ENCODE measurements at regions not wholly inside any gene's neighbourhood (a gene's known extent, or its start where the extent isn't known, plus 50 kb on each side); places are given as distances from the start of the nearest gene placed in this dataset.

DNA sequence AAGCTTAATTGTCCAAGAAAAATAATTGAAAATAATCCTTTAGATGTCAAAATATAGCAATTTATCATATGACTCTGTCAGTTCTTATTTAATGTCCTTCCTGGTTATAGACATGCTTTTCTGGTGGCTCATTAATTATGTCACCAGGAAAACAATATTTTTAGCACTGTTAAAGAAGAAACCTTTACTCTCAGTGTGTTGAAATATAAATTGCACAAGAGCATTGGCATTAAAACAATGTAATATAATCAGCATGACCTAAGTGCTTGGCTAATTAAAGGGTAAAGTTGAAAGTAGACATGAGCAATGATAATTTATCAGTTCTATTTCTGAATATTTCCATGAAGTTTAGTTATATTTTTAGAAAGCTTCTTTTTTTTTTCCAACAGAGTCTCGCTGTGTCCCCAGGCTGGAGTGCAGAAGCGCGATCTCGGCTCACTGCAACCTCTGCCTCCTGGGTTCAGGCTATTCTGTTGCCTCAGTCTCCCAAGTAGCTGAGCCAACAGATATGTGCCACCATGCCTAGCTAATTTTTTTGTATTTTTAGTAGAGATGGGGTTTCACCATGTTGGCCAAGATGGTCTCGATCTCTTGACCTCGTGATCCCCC, 232.3 kb downstream of the JRKL start:
- WGBS, 2 donors: 73 to 80% methylated on average over 6 of the region's 6 CpGs
- intact Hi-C loops (cut with DNase I): no loop called here
- no peak overlapping the region for H3K27ac ChIP-seq
- no peak overlapping the region for H3K4me3 ChIP-seq
- no peaks in the 10 kb centered on the region for H3K36me3 ChIP-seq
- H3K4me1 ChIP-seq: no peaks in the 10 kb centered on the region
- DNase-seq: no peak
- H3K27me3 ChIP-seq: no peaks in the 10 kb centered on the region
- H3K9me3 ChIP-seq: peaks cover 0 to 7% (median 0%) of the 10 kb centered on the region in 3 donors
- TF ChIP-seq, protein P1, sequence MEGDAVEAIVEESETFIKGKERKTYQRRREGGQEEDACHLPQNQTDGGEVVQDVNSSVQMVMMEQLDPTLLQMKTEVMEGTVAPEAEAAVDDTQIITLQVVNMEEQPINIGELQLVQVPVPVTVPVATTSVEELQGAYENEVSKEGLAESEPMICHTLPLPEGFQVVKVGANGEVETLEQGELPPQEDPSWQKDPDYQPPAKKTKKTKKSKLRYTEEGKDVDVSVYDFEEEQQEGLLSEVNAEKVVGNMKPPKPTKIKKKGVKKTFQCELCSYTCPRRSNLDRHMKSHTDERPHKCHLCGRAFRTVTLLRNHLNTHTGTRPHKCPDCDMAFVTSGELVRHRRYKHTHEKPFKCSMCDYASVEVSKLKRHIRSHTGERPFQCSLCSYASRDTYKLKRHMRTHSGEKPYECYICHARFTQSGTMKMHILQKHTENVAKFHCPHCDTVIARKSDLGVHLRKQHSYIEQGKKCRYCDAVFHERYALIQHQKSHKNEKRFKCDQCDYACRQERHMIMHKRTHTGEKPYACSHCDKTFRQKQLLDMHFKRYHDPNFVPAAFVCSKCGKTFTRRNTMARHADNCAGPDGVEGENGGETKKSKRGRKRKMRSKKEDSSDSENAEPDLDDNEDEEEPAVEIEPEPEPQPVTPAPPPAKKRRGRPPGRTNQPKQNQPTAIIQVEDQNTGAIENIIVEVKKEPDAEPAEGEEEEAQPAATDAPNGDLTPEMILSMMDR (IDR thresholded peaks at IDR 0.05): no peak
- TF ChIP-seq POLR2A (IDR thresholded peaks at IDR 0.05): no peak

DNA sequence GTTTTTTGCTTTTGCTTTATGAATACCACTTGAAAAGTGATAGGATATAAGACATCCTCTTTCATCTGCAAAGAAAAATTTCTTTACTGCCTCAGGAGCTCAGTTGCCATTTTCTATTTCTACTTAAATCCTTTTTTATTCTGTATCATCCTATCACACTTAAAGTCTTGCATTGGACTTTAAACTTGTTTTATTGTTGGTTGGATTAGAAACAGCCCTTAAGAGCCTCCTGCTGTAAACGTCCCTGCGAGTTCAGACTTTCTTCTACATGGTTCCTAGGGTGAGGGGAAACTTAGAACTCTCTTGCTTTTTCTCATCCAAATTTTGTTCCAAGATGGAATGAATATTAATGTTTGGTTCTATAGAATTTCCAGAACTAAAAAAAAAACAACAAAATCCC, 234.3 kb downstream of the JRKL start:
- WGBS, 2 donors: 57 to 61% methylated on average over 2 of the region's 2 CpGs
- no peak for TF ChIP-seq POLR2A (IDR thresholded peaks at IDR 0.05)
- TF ChIP-seq, protein P1 (IDR thresholded peaks at IDR 0.05): no peak
- Histone ChIP-seq H3K27me3 (no peaks in the 10 kb centered on the region), H3K36me3 (no peaks in the 10 kb centered on the region), H3K4me1 (no peaks in the 10 kb centered on the region), H3K27ac (no peak overlapping the region), H3K9me3 (peaks cover 0 to 7% (median 0%) of the 10 kb centered on the region in 3 donors), H3K4me3 (no peak overlapping the region)
- DNase-seq: no peak
- intact Hi-C loops (cut with DNase I): no loop called here

DNA sequence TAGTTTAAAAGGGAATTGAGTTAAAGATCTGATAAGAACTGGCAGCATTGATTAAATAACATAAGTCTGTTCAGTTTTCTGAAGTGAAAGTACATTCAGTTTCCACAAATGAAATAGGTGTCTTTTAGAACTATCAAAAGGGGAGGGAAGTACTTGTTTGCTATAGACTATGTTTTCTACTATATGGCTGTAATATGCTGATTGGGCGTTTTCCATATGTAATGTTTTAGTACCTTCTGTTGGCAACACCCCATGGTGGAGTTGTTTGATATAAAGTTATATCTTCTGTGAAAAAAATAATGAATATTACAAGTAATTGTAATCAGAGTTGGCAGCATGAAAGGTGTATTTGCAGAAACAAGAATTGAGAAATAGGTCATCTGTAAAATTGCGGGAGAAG, 237.6 kb downstream of the JRKL start:
- no peaks in the 10 kb centered on the region for H3K4me1 ChIP-seq
- intact Hi-C loops (cut with DNase I): no loop called here
- H3K27ac ChIP-seq: no peak overlapping the region
- 68 to 77% methylated on average over 2 of the region's 2 CpGs for WGBS, 2 donors
- TF ChIP-seq, protein P1 (IDR thresholded peaks at IDR 0.05): no peak
- no peak for TF ChIP-seq POLR2A (IDR thresholded peaks at IDR 0.05)
- no peak overlapping the region for H3K4me3 ChIP-seq
- H3K9me3 ChIP-seq: peaks cover 0 to 7% (median 0%) of the 10 kb centered on the region in 3 donors
- H3K36me3 ChIP-seq: no peaks in the 10 kb centered on the region
- H3K27me3 ChIP-seq: no peaks in the 10 kb centered on the region
- no peak for DNase-seq

DNA sequence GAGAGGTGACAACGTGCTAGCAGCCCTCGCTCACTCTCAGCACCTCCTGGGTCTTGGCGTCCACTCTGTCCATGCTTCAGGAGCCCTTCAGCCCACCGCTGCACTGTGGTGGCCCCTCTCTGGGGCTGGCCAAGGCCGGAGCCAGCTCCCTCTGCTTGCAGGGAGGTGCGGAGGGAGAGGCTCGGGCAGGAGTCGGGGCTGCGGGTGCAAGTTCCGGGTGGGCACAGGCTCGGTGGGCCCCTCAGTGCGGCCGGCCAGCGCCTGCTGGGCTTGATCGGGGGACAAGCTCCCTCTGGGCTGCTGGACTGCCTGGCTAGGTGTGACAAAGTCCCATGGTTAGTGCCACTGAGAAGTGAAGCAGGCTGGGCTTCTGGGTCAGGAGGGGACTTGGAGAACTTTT, 245.8 kb downstream of the JRKL start:
- DNase-seq: no peak
- 67 to 81% methylated on average over 1 to 6 of the region's 15 CpGs for WGBS, 2 donors

DNA sequence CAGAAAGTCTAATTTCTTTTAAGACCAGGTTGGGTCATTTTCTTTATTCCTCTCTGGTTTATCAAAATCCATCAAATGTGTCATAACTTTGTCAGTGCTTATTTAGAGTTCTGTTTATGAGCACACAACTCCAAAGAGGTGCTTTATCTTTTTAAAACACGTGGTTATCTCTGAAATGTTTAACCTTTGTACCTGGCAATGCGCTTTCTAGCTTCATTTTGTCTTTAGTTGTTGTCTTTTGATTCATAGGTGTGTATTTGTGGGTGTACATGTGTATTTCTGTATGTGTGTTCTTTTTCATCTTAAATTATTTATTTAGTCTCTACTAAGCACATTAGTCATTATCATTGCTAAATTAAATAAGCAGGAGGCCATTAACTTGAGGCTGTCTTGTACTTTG, 251.4 kb downstream of the JRKL start:
- intact Hi-C loops (cut with DNase I): no loop called here
- 46 to 53% methylated on average over 2 of the region's 2 CpGs for WGBS, 2 donors
- DNase-seq: no peak
- Histone ChIP-seq H3K4me3 (no peak overlapping the region), H3K27me3 (no peaks in the 10 kb centered on the region), H3K9me3 (no peaks in the 10 kb centered on the region), H3K4me1 (no peaks in the 10 kb centered on the region), H3K36me3 (no peaks in the 10 kb centered on the region), H3K27ac (no peak overlapping the region)
- TF ChIP-seq, protein P1 (IDR thresholded peaks at IDR 0.05): no peak
- no peak for TF ChIP-seq POLR2A (IDR thresholded peaks at IDR 0.05)

More for the DNA sequence above, 245.8 kb downstream of the JRKL start:
- no peak overlapping the region for H3K4me3 ChIP-seq
- H3K9me3 ChIP-seq: no peaks in the 10 kb centered on the region
- no peak overlapping the region for H3K27ac ChIP-seq
- H3K36me3 ChIP-seq: no peaks in the 10 kb centered on the region
- H3K4me1 ChIP-seq: no peaks in the 10 kb centered on the region
- no peaks in the 10 kb centered on the region for H3K27me3 ChIP-seq
- TF ChIP-seq POLR2A (IDR thresholded peaks at IDR 0.05): no peak
- TF ChIP-seq, protein P1 (IDR thresholded peaks at IDR 0.05): no peak
- intact Hi-C loops (cut with DNase I): no loop called here

All from esophagus squamous epithelium (tissue), 5 donors.